Keratinocyte (primary cell): ENCODE measurements at regions not wholly inside any gene's neighbourhood (a gene's known extent, or its start where the extent isn't known, plus 50 kb on each side); places are given as distances from the start of the nearest gene placed in this dataset.

Experiments used
- DNase-seq: peaks from one replicate; pipeline ENCODE4 v3.0.0-alpha.2; 2011; ENCODE audit warnings: low read depth, missing footprints, low spot score
- FAIRE-seq: peaks from 2 replicates; lab custom pipeline; 2011; peaks lifted over from hg19 to GRCh38; lab: Jason Lieb, UNC
- H2AFZ ChIP-seq: 2 replicates; pipeline ENCODE4 v1.6.0; 2012; ENCODE audit warnings: low read length, control low read depth, inconsistent platforms; ENCODE audit not compliant: control insufficient read depth
- H3K27ac ChIP-seq: 2 replicates; pipeline ENCODE4 v1.5.1; 2011; ENCODE audit warnings: low read length; ENCODE audit not compliant: control insufficient read depth, insufficient read depth
- H3K27me3 ChIP-seq: 3 replicates; pipeline ENCODE4 v1.6.0; 2011; ENCODE audit warnings: low read length; ENCODE audit not compliant: control insufficient read depth, insufficient read depth; ENCODE audit errors: extremely low read depth
- H3K36me3 ChIP-seq, 2 experiments: 2 replicates in 1 of 2; 3 replicates in 1 of 2; pipeline ENCODE4 v1.5.1; 2011; ENCODE audit warnings: low read length in 2 of 2, mild to moderate bottlenecking in 1 of 2; ENCODE audit not compliant: control insufficient read depth in 2 of 2, insufficient read depth in 2 of 2; ENCODE audit errors: extremely low read depth in 1 of 2
- H3K4me1 ChIP-seq: 3 replicates; pipeline ENCODE4 v1.5.1; 2011; ENCODE audit warnings: low read length; ENCODE audit not compliant: control insufficient read depth, insufficient read depth; ENCODE audit errors: extremely low read depth
- H3K4me2 ChIP-seq: 3 replicates; pipeline ENCODE4 v1.6.0; 2011; ENCODE audit warnings: low read depth, low read length; ENCODE audit not compliant: control insufficient read depth, insufficient read depth; ENCODE audit errors: extremely low read depth
- H3K4me3 ChIP-seq, 3 experiments: fragments of 200-600 bp in 1 of 3; sonication (generic) in 1 of 3; 2 replicates in 2 of 3; 3 replicates in 1 of 3; pipeline ENCODE4 v1.5.1; 2011 to 2016; ENCODE audit warnings: low read length in 3 of 3, mild to moderate bottlenecking in 3 of 3, control low read depth in 2 of 3, inconsistent platforms in 1 of 3, low read depth in 1 of 3, mixed read lengths in 1 of 3, mixed run types in 1 of 3, moderate library complexity in 1 of 3; ENCODE audit not compliant: control insufficient read depth in 2 of 3, insufficient read depth in 2 of 3; ENCODE audit errors: extremely low read depth in 1 of 3
- H3K79me2 ChIP-seq: 2 replicates; pipeline ENCODE4 v1.6.0; 2012; ENCODE audit warnings: low read length; ENCODE audit not compliant: control insufficient read depth, insufficient read depth
- H3K9ac ChIP-seq: 3 replicates; pipeline ENCODE4 v1.6.0; 2011; ENCODE audit warnings: low read length; ENCODE audit not compliant: control insufficient read depth, insufficient read depth; ENCODE audit errors: extremely low read depth
- H3K9me1 ChIP-seq: 3 replicates; pipeline ENCODE4 v1.6.0; 2011; ENCODE audit warnings: low read length; ENCODE audit not compliant: control insufficient read depth, insufficient read depth; ENCODE audit errors: extremely low read depth
- H3K9me3 ChIP-seq: 2 replicates; pipeline ENCODE4 v1.5.1; 2012; ENCODE audit warnings: low read depth, low read length; ENCODE audit not compliant: control insufficient read depth
- H4K20me1 ChIP-seq: 3 replicates; pipeline ENCODE4 v1.6.0; 2011; ENCODE audit warnings: low read length; ENCODE audit not compliant: control insufficient read depth, insufficient read depth; ENCODE audit errors: extremely low read depth
- EZH2 ChIP-seq: IDR thresholded peaks from one replicate; pipeline ENCODE4 v1.6.1; 2012; ENCODE audit warnings: inconsistent platforms, mild to moderate bottlenecking, low read length, moderate library complexity
- dilution Hi-C: fragments of 300-500 bp; cut with MboI; formaldehyde crosslinking; loops from one replicate; pipeline ENCODE4 v1.7.0; 2020; ENCODE audit warnings: low sequenced_read_pairs; ENCODE audit not compliant: extremely low pct_ligation_motif_present
- TF ChIP-seq, protein P1 (sequence below), 3 experiments: IDR thresholded peaks in 1 of 3; conservative IDR thresholded peaks in 1 of 3; optimal IDR thresholded peaks in 1 of 3; 2 replicates in 2 of 3; 3 replicates in 1 of 3; pipeline versions ENCODE3 to v1.5.1; 2011; ENCODE audit warnings: low read length in 3 of 3, mild to moderate bottlenecking in 3 of 3, moderate library complexity in 2 of 3, control low read depth in 1 of 3, inconsistent platforms in 1 of 3; ENCODE audit not compliant: insufficient read depth in 2 of 3; ENCODE audit errors: extremely low read depth in 1 of 3

DNA sequence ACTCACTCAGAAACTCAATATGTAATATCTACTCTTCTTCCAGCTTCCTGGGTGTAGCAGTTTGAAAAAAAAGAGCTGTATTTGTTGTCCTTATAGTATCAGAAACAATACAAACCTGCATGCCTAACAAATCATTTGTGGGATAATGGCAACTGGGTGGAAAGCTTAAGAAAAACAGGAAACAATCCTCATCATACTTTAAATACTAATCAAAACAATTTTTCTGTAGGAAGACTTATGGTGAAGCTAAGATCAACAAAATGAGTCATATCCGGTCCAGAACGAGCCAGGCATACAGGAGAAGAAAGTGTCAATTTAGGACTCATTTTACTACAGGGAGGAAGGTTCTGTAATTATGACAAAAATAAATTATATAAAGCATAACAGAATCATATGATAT, 181.8 kb upstream of the ADGRL4 start:
- H3K36me3 ChIP-seq = no peaks in the 10 kb centered on the region
- no peaks in the 10 kb centered on the region for H3K9me1 ChIP-seq
- no peaks in the 10 kb centered on the region for H3K27me3 ChIP-seq
- no peaks in the 10 kb centered on the region for H4K20me1 ChIP-seq
- no peak overlapping the region for H3K9ac ChIP-seq
- H3K9me3 ChIP-seq = no peaks in the 10 kb centered on the region
- H3K79me2 ChIP-seq = no peaks in the 10 kb centered on the region
- H3K4me3 ChIP-seq = no peak overlapping the region
- no peak overlapping the region for H3K4me2 ChIP-seq
- DNase-seq (no peak), FAIRE-seq (no peak)
- H3K4me1 ChIP-seq = no peaks in the 10 kb centered on the region
- no peak overlapping the region for H2AFZ ChIP-seq
- dilution Hi-C loops = no loop called here
- no peak for TF ChIP-seq EZH2
- TF ChIP-seq, protein P1, sequence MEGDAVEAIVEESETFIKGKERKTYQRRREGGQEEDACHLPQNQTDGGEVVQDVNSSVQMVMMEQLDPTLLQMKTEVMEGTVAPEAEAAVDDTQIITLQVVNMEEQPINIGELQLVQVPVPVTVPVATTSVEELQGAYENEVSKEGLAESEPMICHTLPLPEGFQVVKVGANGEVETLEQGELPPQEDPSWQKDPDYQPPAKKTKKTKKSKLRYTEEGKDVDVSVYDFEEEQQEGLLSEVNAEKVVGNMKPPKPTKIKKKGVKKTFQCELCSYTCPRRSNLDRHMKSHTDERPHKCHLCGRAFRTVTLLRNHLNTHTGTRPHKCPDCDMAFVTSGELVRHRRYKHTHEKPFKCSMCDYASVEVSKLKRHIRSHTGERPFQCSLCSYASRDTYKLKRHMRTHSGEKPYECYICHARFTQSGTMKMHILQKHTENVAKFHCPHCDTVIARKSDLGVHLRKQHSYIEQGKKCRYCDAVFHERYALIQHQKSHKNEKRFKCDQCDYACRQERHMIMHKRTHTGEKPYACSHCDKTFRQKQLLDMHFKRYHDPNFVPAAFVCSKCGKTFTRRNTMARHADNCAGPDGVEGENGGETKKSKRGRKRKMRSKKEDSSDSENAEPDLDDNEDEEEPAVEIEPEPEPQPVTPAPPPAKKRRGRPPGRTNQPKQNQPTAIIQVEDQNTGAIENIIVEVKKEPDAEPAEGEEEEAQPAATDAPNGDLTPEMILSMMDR (optimal IDR thresholded peaks at IDR 0.05 in 1 of 3, IDR thresholded peaks at IDR 0.05 in 1 of 3, conservative IDR thresholded peaks at IDR 0.05 in 1 of 3; ENCODE audit: extremely low read depth in 1 of 3, insufficient read depth in 2 of 3, low read length in 3 of 3) = no peak
- no peak overlapping the region for H3K27ac ChIP-seq

DNA sequence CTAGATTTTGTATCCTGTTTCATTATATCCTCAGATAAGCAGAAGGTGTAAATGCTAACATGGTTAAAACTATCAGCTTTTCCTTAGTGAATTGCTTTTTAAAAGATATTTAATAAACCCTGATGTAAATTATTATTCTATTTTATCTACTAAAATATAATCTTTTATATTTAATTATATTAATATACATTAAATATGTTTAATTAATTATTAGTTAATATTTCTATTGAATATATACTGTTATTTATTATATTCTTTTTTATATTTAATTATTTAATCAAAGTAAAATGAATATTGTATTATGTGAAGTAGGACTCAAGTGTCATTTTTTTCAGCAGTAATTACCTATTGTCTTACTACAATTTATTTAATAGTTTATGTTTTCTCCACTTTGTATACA, 179.7 kb upstream of the ADGRL4 start:
- FAIRE-seq = no peak
- Histone ChIP-seq H3K27ac (no peak overlapping the region), H3K4me3 (no peak overlapping the region), H3K79me2 (no peaks in the 10 kb centered on the region), H3K9me3 (no peaks in the 10 kb centered on the region), H2AFZ (no peak overlapping the region), H3K27me3 (no peaks in the 10 kb centered on the region), H3K9ac (no peak overlapping the region), H3K9me1 (no peaks in the 10 kb centered on the region), H3K36me3 (no peaks in the 10 kb centered on the region), H3K4me1 (no peaks in the 10 kb centered on the region), H4K20me1 (no peaks in the 10 kb centered on the region), H3K4me2 (no peak overlapping the region)
- dilution Hi-C loops = no loop called here
- DNase-seq = no peak
- TF ChIP-seq, protein P1 (optimal IDR thresholded peaks at IDR 0.05 in 1 of 3, IDR thresholded peaks at IDR 0.05 in 1 of 3, conservative IDR thresholded peaks at IDR 0.05 in 1 of 3; ENCODE audit: extremely low read depth in 1 of 3, insufficient read depth in 2 of 3, low read length in 3 of 3) = no peak
- no peak for TF ChIP-seq EZH2
